ENCODE measurements at regions not wholly inside any gene's neighbourhood (a gene's known extent, or its start where the extent isn't known, plus 50 kb on each side); places are given as distances from the start of the nearest gene placed in this dataset.
"Not testable (repeated sequence)": the region's sequence is repeated elsewhere in the genome, so short reads cannot be mapped to it uniquely, and the experiment has no call there.

GRCh38 chr2:103383541-103383940 is 621.7 kb downstream of the TMEM182 start:
- DNase-seq (ENCODE audit: low read depth) = no peak

DNA sequence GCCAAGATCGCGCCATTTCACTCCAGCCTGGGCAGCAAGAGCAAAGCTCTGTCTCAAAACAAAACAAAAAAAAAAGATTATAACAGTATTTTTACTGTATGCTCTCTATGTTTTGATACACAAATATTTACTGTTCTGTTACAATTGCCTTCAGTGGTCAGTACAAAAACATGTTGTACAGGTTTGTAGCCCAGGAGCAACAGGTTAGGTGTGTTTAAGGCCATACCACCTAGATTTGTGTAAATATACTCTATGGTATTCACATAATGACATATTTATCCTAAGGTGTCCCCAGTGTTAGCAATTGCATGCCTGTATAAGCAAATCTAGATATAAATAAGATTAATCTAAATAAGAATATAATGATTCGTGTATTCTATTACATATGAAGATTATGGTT is 625.0 kb downstream of the TMEM182 start:
- DNase-seq (ENCODE audit: low read depth) = no peak

- DNase-seq (ENCODE audit: low read depth) = no peak
These were observed 626.1 kb downstream of the TMEM182 start for GRCh38 chr2:103387888-103388287.

GRCh38 chr2:103396152-103396551 is 634.3 kb downstream of the TMEM182 start:
- DNase-seq (ENCODE audit: low read depth) = no peak

GRCh38 chr2:103401621-103402020 is 639.8 kb downstream of the TMEM182 start:
- peak; percentile 34 for DNase-seq (ENCODE audit: low read depth)

DNA sequence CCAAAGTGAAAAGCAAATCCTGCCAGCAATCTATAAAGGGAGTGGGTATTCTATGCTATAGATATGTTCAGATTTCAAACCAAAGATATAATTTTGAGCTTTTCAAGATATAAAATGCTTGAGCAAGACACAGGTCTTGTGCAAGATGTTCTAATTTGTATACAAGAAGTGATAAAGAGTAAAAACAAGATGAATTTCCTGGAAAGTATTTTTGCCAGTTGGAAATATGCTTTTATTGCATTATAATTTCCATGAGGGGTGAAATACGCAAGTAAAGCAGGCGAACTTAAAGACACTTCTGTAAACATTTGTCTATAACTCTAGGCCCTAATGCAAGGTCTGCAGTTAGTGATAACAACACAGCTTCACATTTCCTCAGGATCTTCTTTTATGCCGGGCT is 640.5 kb downstream of the TMEM182 start:
- no peak for DNase-seq (ENCODE audit: low read depth)

GRCh38 chr2:103402944-103403343 is 641.1 kb downstream of the TMEM182 start:
- DNase-seq (ENCODE audit: low read depth) = no peak

DNA sequence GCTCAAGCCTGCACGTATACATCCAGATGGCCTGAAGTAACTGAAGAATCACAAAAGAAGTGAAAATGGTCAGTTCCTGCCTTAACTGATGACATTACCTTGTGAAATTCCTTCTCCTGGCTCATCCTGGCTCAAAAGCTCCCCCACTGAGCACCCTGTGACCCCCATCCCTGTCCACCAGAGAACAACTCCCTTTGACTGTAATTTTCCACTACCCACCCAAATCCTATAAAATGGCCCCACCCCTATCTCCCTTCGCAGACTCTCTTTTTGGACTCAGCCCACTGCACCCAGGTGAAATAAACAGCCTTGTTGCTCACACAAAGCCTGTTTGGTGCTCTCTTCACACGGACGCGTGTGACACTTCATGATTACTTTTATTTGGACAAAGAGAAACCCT is 641.6 kb downstream of the TMEM182 start:
- not testable (repeated sequence) for DNase-seq (ENCODE audit: low read depth)

- DNase-seq (ENCODE audit: low read depth) = no peak
These were observed 648.4 kb downstream of the TMEM182 start for GRCh38 chr2:103410221-103410620.

- no peak for DNase-seq (ENCODE audit: low read depth)
These were observed 657.7 kb downstream of the TMEM182 start for GRCh38 chr2:103419506-103419905.

GRCh38 chr2:103423100-103423499 is 661.3 kb downstream of the TMEM182 start:
- no peak for DNase-seq (ENCODE audit: low read depth)

DNA sequence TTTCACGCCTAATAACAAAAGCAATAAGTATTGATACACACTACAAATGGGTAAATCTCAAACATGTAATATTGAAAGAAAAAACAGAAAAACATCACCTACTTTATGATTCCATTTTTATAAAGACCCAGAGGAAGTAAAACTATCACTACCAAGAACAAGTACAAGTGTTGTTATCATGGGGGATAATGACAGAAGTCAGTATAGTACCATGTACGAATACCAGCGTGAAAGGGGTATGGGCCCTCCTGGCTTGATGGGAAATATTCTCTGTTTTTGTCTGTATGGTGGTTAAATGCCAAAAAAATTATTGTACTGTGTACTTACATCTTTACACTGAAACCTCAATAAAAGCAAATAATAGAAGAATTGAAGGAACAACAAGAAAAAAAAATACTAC is 665.7 kb downstream of the TMEM182 start:
- DNase-seq (ENCODE audit: low read depth) = no peak

DNA sequence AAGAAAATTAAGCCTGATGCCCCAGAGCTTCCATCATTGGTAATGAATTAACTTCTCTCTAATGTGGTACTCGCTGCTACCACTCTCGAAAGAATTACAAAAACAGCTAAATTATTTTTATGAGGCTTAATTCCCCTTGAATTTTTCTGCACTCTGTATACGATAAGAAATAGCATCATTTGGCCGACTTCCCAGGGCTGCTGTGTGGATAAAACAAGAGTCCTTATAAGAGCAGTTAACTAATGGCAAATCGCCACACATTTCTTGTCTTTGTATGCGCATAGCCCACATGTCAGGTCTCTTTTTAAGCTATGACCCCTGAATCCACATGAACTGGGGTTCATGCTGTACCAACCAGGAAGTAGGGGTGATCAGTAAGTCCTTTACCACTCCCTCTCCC is 668.4 kb downstream of the TMEM182 start:
- no peak for DNase-seq (ENCODE audit: low read depth)

DNA sequence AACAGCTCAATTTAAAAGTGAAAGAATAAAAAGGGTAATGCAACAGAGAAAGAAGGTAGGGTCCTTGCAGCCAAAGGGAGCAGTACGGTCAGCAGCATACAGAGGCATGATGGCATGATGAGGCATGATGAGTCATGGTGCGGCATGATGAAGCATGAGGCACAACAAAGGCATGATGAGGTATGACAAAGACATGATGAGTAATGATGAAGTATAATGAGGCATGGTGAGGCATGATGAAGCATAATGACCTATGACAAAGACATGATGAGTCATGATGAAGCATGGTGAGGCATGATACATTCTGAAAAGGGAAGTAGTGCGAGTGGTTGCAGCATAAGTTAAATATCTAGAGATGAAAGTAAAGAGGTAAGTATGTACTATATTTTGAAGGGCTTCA is 673.2 kb downstream of the TMEM182 start:
- no peak for DNase-seq (ENCODE audit: low read depth)

GRCh38 chr2:103437161-103437560 is 675.3 kb downstream of the TMEM182 start:
- no peak for DNase-seq (ENCODE audit: low read depth)

GRCh38 chr2:103445347-103445746 is 683.5 kb downstream of the TMEM182 start:
- DNase-seq (ENCODE audit: low read depth) = no peak

DNA sequence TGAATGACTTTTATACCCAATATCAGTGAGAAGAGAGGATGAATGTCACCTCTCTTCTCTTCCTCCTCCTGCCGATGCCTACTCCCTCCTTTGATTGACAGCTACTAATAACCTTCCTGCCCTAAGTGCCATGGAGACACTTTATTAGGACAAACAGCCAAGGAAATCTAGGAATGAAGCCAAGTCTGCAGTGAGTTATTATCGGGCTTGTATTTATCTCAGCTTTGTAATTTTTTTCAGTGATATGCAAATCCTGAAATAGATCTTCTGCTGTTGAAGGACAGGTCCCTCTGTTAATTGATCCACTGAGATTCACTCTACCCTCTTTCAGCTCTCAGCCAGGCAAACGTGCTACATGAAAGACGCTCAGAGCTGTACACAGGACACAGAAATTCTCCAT is 686.7 kb downstream of the TMEM182 start:
- DNase-seq (ENCODE audit: low read depth) = no peak

GRCh38 chr2:103451283-103451682 is 689.5 kb downstream of the TMEM182 start:
- DNase-seq (ENCODE audit: low read depth) = no peak

DNA sequence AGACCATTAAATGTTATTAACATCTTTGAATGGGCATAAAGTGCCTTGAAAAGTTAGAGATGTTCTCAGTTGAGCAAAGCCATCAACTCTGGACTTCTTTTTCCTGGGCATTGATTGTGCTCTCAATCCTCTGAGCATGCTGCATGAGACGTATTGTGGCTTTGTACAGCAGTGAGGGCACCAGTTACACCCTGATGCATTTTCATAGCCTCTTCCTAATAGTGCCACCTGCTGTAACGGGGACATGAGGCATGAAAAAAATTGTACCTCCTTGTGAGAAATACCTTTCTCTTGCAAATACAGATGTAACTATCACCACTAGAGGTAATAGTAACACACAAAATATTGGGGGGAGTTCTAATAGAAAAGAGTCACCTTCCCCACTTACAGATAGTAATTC is 697.5 kb downstream of the TMEM182 start:
- DNase-seq (ENCODE audit: low read depth) = no peak

DNA sequence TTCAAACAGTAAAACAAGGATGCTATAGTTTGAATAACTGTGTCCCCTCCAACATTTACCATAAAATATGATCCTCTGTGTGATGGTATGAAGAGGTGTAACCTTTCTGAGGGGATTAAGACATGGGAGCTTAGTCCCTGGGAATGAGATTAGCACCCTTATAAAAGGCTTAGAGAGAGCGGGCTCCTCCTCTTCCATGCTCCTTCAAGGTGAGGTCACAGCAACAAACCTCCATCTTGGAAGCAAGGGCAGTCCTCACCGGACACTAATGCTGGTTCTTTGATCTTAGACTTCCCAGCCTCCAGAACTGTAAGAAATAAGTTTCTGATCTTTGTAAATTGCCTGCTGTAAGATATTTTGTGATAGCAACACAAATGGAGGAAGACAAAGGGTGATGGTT is 700.3 kb downstream of the TMEM182 start:
- no peak for DNase-seq (ENCODE audit: low read depth)

DNA sequence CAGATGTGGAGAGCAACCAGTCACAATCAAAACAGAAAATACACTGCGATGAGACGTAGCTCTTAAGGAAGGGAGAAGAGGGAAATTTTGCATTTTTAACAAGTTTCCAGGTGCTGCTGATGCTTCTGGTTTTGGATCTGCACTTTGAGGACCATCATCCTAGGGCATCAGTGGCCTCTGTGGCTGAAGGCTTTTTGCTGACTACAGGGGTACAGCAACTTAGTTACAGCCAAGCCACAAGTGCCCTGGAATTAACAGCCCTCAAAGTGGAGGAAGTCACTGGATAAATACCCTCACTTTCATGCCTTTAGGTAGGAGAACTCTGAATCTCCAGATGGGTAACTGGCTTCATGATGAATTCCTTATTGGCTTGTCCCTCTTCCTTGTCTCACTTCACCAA is 700.9 kb downstream of the TMEM182 start:
- DNase-seq (ENCODE audit: low read depth) = no peak

GRCh38 chr2:103464831-103465230 is 703.0 kb downstream of the TMEM182 start:
- DNase-seq (ENCODE audit: low read depth) = no peak

- no peak for DNase-seq (ENCODE audit: low read depth)
These were observed 708.0 kb downstream of the TMEM182 start for GRCh38 chr2:103469800-103470199.

DNA sequence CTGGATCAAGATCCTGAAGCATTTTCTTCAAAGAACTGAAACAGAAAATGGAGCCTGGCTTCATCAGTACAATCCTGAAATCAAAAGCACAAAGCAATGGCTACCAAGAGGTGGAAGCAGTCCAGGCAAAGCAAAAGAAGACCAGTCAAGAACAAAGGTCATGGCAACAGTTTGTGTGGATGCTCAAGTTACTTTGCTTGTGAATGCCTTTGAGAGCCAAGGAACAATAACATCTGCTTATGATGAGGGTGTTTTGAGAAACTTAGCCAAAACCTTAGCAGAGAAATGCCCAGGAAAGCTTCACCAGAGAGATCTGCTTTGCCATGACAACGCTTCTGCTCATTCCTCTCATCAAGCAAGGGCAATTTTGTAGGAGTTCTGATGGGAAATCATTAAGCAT is 723.1 kb downstream of the TMEM182 start:
- DNase-seq (ENCODE audit: low read depth) = no peak

DNA sequence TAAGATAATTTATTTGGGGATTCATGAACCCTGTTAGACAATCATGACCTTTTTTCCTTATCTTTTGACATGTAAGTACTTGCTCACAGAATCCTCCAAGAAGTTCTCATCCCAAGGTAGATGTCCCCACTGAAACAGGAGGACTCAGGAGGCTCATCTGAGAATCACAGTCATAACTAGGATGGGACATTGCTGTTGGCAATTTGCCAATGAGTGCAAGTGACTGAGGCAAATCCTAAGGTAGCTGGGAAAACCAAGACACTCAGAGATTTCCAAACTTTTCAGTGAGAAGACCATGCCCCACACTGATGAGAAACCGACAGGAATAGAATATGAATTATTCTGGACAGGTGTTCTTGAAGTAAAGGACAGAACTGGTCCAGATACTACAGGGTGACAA is 735.0 kb downstream of the TMEM182 start:
- DNase-seq (ENCODE audit: low read depth) = no peak

Data from non-pigmented ciliary epithelial cell (primary cell).